Glutamatergic neuron (in vitro differentiated cells): ENCODE measurements at regions not wholly inside any gene's neighbourhood (a gene's known extent, or its start where the extent isn't known, plus 50 kb on each side); places are given as distances from the start of the nearest gene placed in this dataset.
A peak's percentile ranks its signal among the peaks of the same experiment; 100 is the strongest.

Source experiments
- DNase-seq: peaks from one replicate; pipeline ENCODE4 v3.0.0; 2022
- H3K27ac Mint-ChIP-seq: one replicate; pipeline ENCODE4 v1.8.0; 2020; ENCODE audit warnings: mild to moderate bottlenecking, mixed read lengths, inconsistent platforms; ENCODE audit not compliant: unreplicated experiment
- H3K27me3 Mint-ChIP-seq: one replicate; pipeline ENCODE4 v1.8.0; 2020; ENCODE audit warnings: mild to moderate bottlenecking, moderate library complexity, mixed read lengths, inconsistent platforms; ENCODE audit not compliant: unreplicated experiment
- H3K36me3 Mint-ChIP-seq: one replicate; pipeline ENCODE4 v1.8.0; 2020; ENCODE audit warnings: mild to moderate bottlenecking, mixed read lengths, inconsistent platforms; ENCODE audit not compliant: unreplicated experiment
- H3K4me1 Mint-ChIP-seq: one replicate; pipeline ENCODE4 v1.8.0; 2020; ENCODE audit warnings: mild to moderate bottlenecking, low read depth, mixed read lengths, inconsistent platforms; ENCODE audit not compliant: unreplicated experiment
- H3K4me3 Mint-ChIP-seq: one replicate; pipeline ENCODE4 v1.8.0; 2020; ENCODE audit warnings: mild to moderate bottlenecking, mixed read lengths, inconsistent platforms; ENCODE audit not compliant: unreplicated experiment
- H3K9me3 Mint-ChIP-seq: one replicate; pipeline ENCODE4 v1.8.0; 2020; ENCODE audit warnings: mild to moderate bottlenecking, moderate library complexity, mixed read lengths, inconsistent platforms; ENCODE audit not compliant: unreplicated experiment
- TF ChIP-seq, protein P1 (sequence below): fragments of 200-600 bp; sonication (generic); IDR thresholded peaks from one replicate; pipeline ENCODE4 v1.5.0; 2021; ENCODE audit not compliant: partially characterized antibody, unreplicated experiment

DNA sequence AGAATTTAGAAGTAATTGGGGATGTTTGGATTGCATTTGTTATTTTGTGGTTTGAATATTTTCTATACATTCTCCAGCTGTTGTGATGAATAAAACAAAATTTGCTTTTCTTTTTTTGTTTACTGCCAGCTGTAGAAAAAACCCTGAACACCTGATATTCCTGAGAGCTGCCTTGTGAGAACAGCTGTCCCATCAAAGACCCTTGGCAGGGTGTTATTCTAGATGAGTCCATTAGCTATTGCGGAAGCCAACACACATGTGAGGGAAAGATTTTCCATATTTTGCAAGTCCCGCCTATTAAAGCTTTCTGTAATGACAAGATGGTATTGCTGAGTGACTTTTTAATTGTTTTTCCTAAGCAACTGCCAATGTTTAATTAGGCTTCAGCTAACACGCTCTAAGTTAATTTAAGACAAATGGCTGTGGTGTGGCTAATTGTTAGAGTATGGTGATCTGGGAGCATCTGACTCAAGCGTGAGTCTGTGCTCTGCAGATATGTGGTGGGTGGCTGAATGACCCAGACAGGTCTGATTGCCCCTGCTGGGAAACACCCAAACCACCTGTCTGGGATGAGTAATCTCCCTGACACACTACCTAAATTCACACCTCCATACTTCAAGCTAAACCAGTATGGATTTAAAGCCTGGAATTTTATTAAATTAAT is 86.5 kb upstream of the PRLR start:
- H3K9me3 Mint-ChIP-seq = no peaks in the 10 kb centered on the region
- no peak overlapping the region for H3K27ac Mint-ChIP-seq
- no peaks in the 10 kb centered on the region for H3K4me1 Mint-ChIP-seq
- no peaks in the 10 kb centered on the region for H3K27me3 Mint-ChIP-seq
- H3K36me3 Mint-ChIP-seq = no peaks in the 10 kb centered on the region
- H3K4me3 Mint-ChIP-seq = no peak overlapping the region
- DNase-seq = no peak
- TF ChIP-seq, protein P1, sequence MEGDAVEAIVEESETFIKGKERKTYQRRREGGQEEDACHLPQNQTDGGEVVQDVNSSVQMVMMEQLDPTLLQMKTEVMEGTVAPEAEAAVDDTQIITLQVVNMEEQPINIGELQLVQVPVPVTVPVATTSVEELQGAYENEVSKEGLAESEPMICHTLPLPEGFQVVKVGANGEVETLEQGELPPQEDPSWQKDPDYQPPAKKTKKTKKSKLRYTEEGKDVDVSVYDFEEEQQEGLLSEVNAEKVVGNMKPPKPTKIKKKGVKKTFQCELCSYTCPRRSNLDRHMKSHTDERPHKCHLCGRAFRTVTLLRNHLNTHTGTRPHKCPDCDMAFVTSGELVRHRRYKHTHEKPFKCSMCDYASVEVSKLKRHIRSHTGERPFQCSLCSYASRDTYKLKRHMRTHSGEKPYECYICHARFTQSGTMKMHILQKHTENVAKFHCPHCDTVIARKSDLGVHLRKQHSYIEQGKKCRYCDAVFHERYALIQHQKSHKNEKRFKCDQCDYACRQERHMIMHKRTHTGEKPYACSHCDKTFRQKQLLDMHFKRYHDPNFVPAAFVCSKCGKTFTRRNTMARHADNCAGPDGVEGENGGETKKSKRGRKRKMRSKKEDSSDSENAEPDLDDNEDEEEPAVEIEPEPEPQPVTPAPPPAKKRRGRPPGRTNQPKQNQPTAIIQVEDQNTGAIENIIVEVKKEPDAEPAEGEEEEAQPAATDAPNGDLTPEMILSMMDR = no peak

DNA sequence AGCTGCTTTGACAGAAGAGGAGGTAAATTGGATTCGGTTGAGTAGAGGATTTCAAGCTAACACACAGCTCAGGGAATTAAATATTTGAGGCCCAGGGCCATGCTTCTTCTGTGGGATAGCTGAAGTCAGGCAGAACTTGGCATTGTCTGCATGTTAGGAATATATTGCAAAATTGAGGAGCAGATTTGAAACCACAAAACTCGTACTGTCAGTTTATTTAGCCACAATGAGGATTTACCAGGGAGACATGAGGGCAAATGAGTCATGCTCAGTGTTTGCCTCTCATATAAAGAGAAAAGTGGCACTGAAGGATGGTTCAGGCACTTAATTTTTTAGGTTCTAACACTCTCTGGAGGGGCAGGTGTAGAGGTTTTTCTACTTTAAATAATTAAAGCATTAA is 83.0 kb upstream of the PRLR start:
- no peak overlapping the region for H3K4me3 Mint-ChIP-seq
- H3K27me3 Mint-ChIP-seq = no peaks in the 10 kb centered on the region
- no peaks in the 10 kb centered on the region for H3K36me3 Mint-ChIP-seq

DNA sequence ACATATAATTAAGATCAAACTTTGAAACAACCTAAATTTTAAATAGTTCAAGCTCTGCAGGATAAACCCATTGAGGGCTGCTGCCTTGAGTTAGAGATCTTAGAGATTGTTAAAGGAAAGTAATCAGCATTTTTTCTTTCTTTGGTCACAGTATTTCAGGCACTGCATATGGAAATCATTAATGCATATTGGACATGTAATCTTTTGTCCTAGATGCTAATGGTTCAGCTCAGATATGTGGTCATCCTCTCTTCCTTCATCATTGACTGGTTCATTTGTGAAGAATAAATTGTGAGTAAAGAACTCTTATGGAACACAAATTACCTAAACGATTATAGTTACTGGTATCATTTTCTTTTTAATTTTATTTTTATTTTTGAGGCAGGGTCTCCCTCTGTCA is 82.0 kb upstream of the PRLR start:
- TF ChIP-seq, protein P1 = no peak
- no peak overlapping the region for H3K27ac Mint-ChIP-seq
- H3K4me3 Mint-ChIP-seq = no peak overlapping the region
- H3K27me3 Mint-ChIP-seq = no peaks in the 10 kb centered on the region
- peaks cover 5% of the 10 kb centered on the region for H3K4me1 Mint-ChIP-seq
- no peaks in the 10 kb centered on the region for H3K9me3 Mint-ChIP-seq
- no peaks in the 10 kb centered on the region for H3K36me3 Mint-ChIP-seq
- DNase-seq = no peak

More for the DNA sequence above, 83.0 kb upstream of the PRLR start:
- Mint-ChIP-seq H3K4me1 (peaks cover 5% of the 10 kb centered on the region), H3K27ac (no peak overlapping the region), H3K9me3 (no peaks in the 10 kb centered on the region)
- DNase-seq = no peak
- TF ChIP-seq, protein P1 = no peak

- no peaks in the 10 kb centered on the region for H3K36me3 Mint-ChIP-seq
- TF ChIP-seq, protein P1 = no peak
- no peak overlapping the region for H3K27ac Mint-ChIP-seq
- no peaks in the 10 kb centered on the region for H3K27me3 Mint-ChIP-seq
- no peak overlapping the region for H3K4me3 Mint-ChIP-seq
- DNase-seq = no peak
- peaks cover 5% of the 10 kb centered on the region for H3K4me1 Mint-ChIP-seq
- H3K9me3 Mint-ChIP-seq = no peaks in the 10 kb centered on the region
Observed at GRCh38 chr5:35309365-35310130, 79.3 kb upstream of the PRLR start.

GRCh38 chr5:35308421-35308820 is 78.1 kb upstream of the PRLR start:
- no peaks in the 10 kb centered on the region for H3K27me3 Mint-ChIP-seq
- H3K36me3 Mint-ChIP-seq = no peaks in the 10 kb centered on the region
- peak; percentile 45 for DNase-seq
- TF ChIP-seq, protein P1 = no peak
- H3K4me3 Mint-ChIP-seq = no peak overlapping the region
- H3K27ac Mint-ChIP-seq = no peak overlapping the region
- no peaks in the 10 kb centered on the region for H3K9me3 Mint-ChIP-seq
- peaks cover 5% of the 10 kb centered on the region for H3K4me1 Mint-ChIP-seq
